ENCODE measurements at regions not wholly inside any gene's neighbourhood (a gene's known extent, or its start where the extent isn't known, plus 50 kb on each side); places are given as distances from the start of the nearest gene placed in this dataset.

DNA sequence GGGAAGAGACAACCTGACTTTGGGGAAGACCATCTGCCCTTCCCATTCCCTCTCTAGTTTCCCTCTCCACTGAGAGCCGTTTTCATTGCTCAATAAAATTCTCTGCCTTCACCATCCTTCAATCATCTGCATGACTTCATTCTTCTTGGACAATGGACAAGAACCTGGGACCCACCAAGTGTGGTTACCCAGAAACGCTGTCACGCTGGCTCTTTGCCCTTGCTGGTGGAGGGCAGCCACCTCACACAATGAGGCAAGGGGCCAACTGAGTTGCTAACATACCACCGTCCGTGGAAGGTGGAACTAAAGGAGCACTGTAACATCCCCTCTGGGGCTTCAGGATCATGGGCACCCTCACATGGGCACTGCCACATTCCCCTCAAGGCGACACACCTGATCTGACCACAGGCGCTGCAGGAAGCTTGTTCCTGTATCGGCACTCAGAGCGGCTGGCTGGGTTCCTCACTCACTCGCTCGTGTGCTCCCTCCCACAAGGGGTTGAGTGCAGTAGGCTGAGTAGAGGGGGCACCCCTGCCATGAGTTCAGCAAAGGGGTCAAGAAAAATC is 652.4 kb downstream of the PLPP3 start:
- H3K9ac ChIP-seq (ENCODE audit: insufficient read depth, low read depth, low read length): no peak overlapping the region
- ATAC-seq: no peak
- POLR2A ChIA-PET: interaction anchor here (0.6 kb wide), 1 partner anchor 650 kb away, joined by 3 read pairs; no protein-coding TSS in a partner anchor
- no peaks in the 10 kb centered on the region for H3K9me3 ChIP-seq (ENCODE audit: low read length)
- CTCF ChIA-PET (ENCODE audit: low intra/inter-chr PET ratio, low total read pairs): no interaction called here
- H3K4me1 ChIP-seq (ENCODE audit: insufficient read depth, low read length): no peaks in the 10 kb centered on the region
- in situ Hi-C loops (cut with HindIII; ENCODE audit: extremely low pct_ligation_motif_present, low pct_unique_long_range_greater_than_20kb) (no loop called here), intact Hi-C loops (cut with micrococcal nuclease; ENCODE audit: unreplicated experiment) (no loop called here)
- no TSS peak for BruUV-seq (replicated peaks)
- no peaks in the 10 kb centered on the region for H3K27me3 ChIP-seq (ENCODE audit: control insufficient read depth in 1 of 2, insufficient read depth in 2 of 2, low read length in 2 of 2)
- no peaks in the 10 kb centered on the region for H4K20me1 ChIP-seq (ENCODE audit: insufficient read depth, low read length)
- no peak overlapping the region for H3K4me2 ChIP-seq (ENCODE audit: low read depth, low read length)
- DNase-seq (ENCODE audit: low spot score): no peak
- no peak overlapping the region for H3K4me3 ChIP-seq (replicated peaks in 1 of 3; ENCODE audit: insufficient read depth in 1 of 3, low read depth in 2 of 3, low read length in 3 of 3)
- H3K27ac ChIP-seq (ENCODE audit: extremely low read length, insufficient read depth, low read length): no peak overlapping the region
- WGBS (ENCODE audit: low lambda C conversion rate): 52% methylated on average over 8 of the region's 11 CpGs
- no peak for FAIRE-seq
- no peaks in the 10 kb centered on the region for H3K79me2 ChIP-seq (ENCODE audit: insufficient read depth, low read length)
- no peaks in the 10 kb centered on the region for H3K36me3 ChIP-seq (replicated peaks in 1 of 2; ENCODE audit: control insufficient read depth in 1 of 2, insufficient read depth in 2 of 2, low read length in 2 of 2)
- no peak overlapping the region for H2AFZ ChIP-seq (ENCODE audit: low read length)
- TF ChIP-seq MYC (CRISPR knock-in tag; IDR thresholded peaks at IDR 0.05; ENCODE audit: borderline replicate concordance): no peak
- TF ChIP-seq PHF21A (CRISPR knock-in tag; IDR thresholded peaks at IDR 0.05): no peak
- TF ChIP-seq ZNF124 (CRISPR knock-in tag; IDR thresholded peaks at IDR 0.05): no peak
- TF ChIP-seq ARNTL (CRISPR knock-in tag; IDR thresholded peaks at IDR 0.05): no peak
- TF ChIP-seq NCOA5 (CRISPR knock-in tag; IDR thresholded peaks at IDR 0.05): no peak
- no peak for TF ChIP-seq REXO4 (CRISPR knock-in tag; IDR thresholded peaks at IDR 0.05; ENCODE audit: borderline replicate concordance)
- TF ChIP-seq, protein P1, sequence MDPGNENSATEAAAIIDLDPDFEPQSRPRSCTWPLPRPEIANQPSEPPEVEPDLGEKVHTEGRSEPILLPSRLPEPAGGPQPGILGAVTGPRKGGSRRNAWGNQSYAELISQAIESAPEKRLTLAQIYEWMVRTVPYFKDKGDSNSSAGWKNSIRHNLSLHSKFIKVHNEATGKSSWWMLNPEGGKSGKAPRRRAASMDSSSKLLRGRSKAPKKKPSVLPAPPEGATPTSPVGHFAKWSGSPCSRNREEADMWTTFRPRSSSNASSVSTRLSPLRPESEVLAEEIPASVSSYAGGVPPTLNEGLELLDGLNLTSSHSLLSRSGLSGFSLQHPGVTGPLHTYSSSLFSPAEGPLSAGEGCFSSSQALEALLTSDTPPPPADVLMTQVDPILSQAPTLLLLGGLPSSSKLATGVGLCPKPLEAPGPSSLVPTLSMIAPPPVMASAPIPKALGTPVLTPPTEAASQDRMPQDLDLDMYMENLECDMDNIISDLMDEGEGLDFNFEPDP (CRISPR knock-in tag; conservative IDR thresholded peaks at IDR 0.05): no peak
- no peak for TF ChIP-seq ZNF615 (CRISPR knock-in tag; IDR thresholded peaks at IDR 0.05; ENCODE audit: borderline replicate concordance)
- TF ChIP-seq HOXD1 (CRISPR knock-in tag; IDR thresholded peaks at IDR 0.05): no peak
- TF ChIP-seq, protein P2, sequence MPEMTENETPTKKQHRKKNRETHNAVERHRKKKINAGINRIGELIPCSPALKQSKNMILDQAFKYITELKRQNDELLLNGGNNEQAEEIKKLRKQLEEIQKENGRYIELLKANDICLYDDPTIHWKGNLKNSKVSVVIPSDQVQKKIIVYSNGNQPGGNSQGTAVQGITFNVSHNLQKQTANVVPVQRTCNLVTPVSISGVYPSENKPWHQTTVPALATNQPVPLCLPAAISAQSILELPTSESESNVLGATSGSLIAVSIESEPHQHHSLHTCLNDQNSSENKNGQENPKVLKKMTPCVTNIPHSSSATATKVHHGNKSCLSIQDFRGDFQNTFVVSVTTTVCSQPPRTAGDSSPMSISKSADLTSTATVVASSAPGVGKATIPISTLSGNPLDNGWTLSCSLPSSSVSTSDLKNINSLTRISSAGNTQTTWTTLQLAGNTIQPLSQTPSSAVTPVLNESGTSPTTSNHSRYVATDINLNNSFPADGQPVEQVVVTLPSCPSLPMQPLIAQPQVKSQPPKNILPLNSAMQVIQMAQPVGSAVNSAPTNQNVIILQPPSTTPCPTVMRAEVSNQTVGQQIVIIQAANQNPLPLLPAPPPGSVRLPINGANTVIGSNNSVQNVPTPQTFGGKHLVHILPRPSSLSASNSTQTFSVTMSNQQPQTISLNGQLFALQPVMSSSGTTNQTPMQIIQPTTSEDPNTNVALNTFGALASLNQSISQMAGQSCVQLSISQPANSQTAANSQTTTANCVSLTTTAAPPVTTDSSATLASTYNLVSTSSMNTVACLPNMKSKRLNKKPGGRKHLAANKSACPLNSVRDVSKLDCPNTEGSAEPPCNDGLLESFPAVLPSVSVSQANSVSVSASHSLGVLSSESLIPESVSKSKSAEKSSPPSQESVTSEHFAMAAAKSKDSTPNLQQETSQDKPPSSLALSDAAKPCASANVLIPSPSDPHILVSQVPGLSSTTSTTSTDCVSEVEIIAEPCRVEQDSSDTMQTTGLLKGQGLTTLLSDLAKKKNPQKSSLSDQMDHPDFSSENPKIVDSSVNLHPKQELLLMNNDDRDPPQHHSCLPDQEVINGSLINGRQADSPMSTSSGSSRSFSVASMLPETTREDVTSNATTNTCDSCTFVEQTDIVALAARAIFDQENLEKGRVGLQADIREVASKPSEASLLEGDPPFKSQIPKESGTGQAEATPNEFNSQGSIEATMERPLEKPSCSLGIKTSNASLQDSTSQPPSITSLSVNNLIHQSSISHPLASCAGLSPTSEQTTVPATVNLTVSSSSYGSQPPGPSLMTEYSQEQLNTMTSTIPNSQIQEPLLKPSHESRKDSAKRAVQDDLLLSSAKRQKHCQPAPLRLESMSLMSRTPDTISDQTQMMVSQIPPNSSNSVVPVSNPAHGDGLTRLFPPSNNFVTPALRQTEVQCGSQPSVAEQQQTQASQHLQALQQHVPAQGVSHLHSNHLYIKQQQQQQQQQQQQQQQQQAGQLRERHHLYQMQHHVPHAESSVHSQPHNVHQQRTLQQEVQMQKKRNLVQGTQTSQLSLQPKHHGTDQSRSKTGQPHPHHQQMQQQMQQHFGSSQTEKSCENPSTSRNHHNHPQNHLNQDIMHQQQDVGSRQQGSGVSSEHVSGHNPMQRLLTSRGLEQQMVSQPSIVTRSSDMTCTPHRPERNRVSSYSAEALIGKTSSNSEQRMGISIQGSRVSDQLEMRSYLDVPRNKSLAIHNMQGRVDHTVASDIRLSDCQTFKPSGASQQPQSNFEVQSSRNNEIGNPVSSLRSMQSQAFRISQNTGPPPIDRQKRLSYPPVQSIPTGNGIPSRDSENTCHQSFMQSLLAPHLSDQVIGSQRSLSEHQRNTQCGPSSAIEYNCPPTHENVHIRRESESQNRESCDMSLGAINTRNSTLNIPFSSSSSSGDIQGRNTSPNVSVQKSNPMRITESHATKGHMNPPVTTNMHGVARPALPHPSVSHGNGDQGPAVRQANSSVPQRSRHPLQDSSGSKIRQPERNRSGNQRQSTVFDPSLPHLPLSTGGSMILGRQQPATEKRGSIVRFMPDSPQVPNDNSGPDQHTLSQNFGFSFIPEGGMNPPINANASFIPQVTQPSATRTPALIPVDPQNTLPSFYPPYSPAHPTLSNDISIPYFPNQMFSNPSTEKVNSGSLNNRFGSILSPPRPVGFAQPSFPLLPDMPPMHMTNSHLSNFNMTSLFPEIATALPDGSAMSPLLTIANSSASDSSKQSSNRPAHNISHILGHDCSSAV (CRISPR knock-in tag; IDR thresholded peaks at IDR 0.05; ENCODE audit: borderline replicate concordance): no peak
- TF ChIP-seq ZNF337 (CRISPR knock-in tag; IDR thresholded peaks at IDR 0.05; ENCODE audit: borderline replicate concordance, low read depth): no peak
- no peak for TF ChIP-seq ETV5 (CRISPR knock-in tag; IDR thresholded peaks at IDR 0.05; ENCODE audit: borderline replicate concordance)
- no peak for TF ChIP-seq TOE1 (CRISPR knock-in tag; IDR thresholded peaks at IDR 0.05)
- TF ChIP-seq NCOA1 (CRISPR knock-in tag; IDR thresholded peaks at IDR 0.05): no peak
